Mesendoderm (in vitro differentiated cells): ENCODE measurements at regions not wholly inside any gene's neighbourhood (a gene's known extent, or its start where the extent isn't known, plus 50 kb on each side); places are given as distances from the start of the nearest gene placed in this dataset.

Source experiments
- DNase-seq: peaks from one replicate; pipeline ENCODE4 v3.0.0; 2013
- H2AK5ac ChIP-seq: 2 replicates; pipeline ENCODE4 v1.6.1; 2013; ENCODE audit warnings: low read length, inconsistent platforms
- H2BK120ac ChIP-seq: 2 replicates; pipeline ENCODE4 v1.6.1; 2013; ENCODE audit warnings: low read depth, mild to moderate bottlenecking, low read length, moderate library complexity, mixed read lengths
- H2BK15ac ChIP-seq: replicated peaks from 2 replicates; pipeline ENCODE4 v1.6.1; 2013; ENCODE audit warnings: low read depth, mild to moderate bottlenecking, moderate library complexity
- H2BK5ac ChIP-seq: 2 replicates; pipeline ENCODE4 v1.6.1; 2013; ENCODE audit warnings: low read length, inconsistent platforms
- H3K18ac ChIP-seq: 2 replicates; pipeline ENCODE4 v1.6.1; 2013; ENCODE audit warnings: mild to moderate bottlenecking, low read length, mixed read lengths
- H3K23ac ChIP-seq: one replicate; pipeline ENCODE4 v1.6.1; 2013; ENCODE audit warnings: low read length
- H3K27ac ChIP-seq: 2 replicates; pipeline ENCODE4 v1.5.1; 2013; ENCODE audit warnings: low read depth, mild to moderate bottlenecking, inconsistent platforms, low read length, moderate library complexity
- H3K27me3 ChIP-seq: 2 replicates; pipeline ENCODE4 v1.6.1; 2013; ENCODE audit warnings: low read length, control low read depth, mild to moderate bottlenecking, inconsistent platforms; ENCODE audit not compliant: insufficient read depth, poor library complexity
- H3K36me3 ChIP-seq: 2 replicates; pipeline ENCODE4 v1.6.1; 2013; ENCODE audit warnings: low read length, inconsistent platforms; ENCODE audit not compliant: control insufficient read depth, insufficient read depth
- H3K4ac ChIP-seq: one replicate; pipeline ENCODE4 v1.6.1; 2013; ENCODE audit warnings: low read depth, mild to moderate bottlenecking, low read length, moderate library complexity
- H3K4me1 ChIP-seq: 2 replicates; pipeline ENCODE4 v1.6.1; 2013; ENCODE audit warnings: low read depth, low read length, inconsistent platforms; ENCODE audit not compliant: control insufficient read depth
- H3K4me2 ChIP-seq: 2 replicates; pipeline ENCODE4 v1.6.1; 2013; ENCODE audit warnings: low read length
- H3K4me3 ChIP-seq: 2 replicates; pipeline ENCODE4 v1.5.1; 2013; ENCODE audit warnings: mild to moderate bottlenecking, low read length
- H3K56ac ChIP-seq: one replicate; pipeline ENCODE4 v1.6.1; 2013; ENCODE audit warnings: low read length
- H3K79me1 ChIP-seq: 2 replicates; pipeline ENCODE4 v1.6.1; 2013; ENCODE audit warnings: low read length, inconsistent platforms
- H3K79me2 ChIP-seq: 2 replicates; pipeline ENCODE4 v1.6.1; 2013; ENCODE audit warnings: mild to moderate bottlenecking, low read length; ENCODE audit not compliant: control insufficient read depth, insufficient read depth
- H3K9ac ChIP-seq: 2 replicates; pipeline ENCODE4 v1.6.1; 2013; ENCODE audit warnings: low read length, inconsistent platforms
- H4K5ac ChIP-seq: one replicate; pipeline ENCODE4 v1.6.1; 2013; ENCODE audit warnings: low read length
- H4K8ac ChIP-seq: one replicate; pipeline ENCODE4 v1.6.1; 2013; ENCODE audit warnings: low read depth, mild to moderate bottlenecking, control low read depth, low read length, moderate library complexity
- WGBS: extraction: QIAGEN DNeasy Blood & Tissue Kit; methylation state at CpG from one replicate; pipeline ENCODE4 v1.1.7; 2013; ENCODE audit warnings: low lambda C conversion rate, missing lambda C conversion rate; ENCODE audit not compliant: insufficient coverage; ENCODE audit errors: extremely low coverage; 5-methylcytosine and 5-hydroxymethylcytosine counted together

- Histone ChIP-seq H3K4me3 (no peak overlapping the region), H3K79me1 (no peaks in the 10 kb centered on the region), H3K4me2 (no peak overlapping the region), H3K27ac (no peak overlapping the region), H3K36me3 (no peaks in the 10 kb centered on the region), H3K4me1 (peaks cover 3% of the 10 kb centered on the region), H3K9ac (no peak overlapping the region), H4K5ac (no peak overlapping the region), H2BK120ac (no peak overlapping the region), H3K18ac (peak overlapping the region; percentile 39), H3K56ac (peak overlapping the region; percentile 12), H3K79me2 (no peaks in the 10 kb centered on the region), H2BK5ac (no peak overlapping the region), H3K23ac (no peak overlapping the region), H2BK15ac (no peak overlapping the region), H3K27me3 (no peaks in the 10 kb centered on the region), H3K4ac (peak overlapping the region; percentile 36), H4K8ac (no peak overlapping the region), H2AK5ac (no peak overlapping the region)
- WGBS, result no CpG with 5 or more reads among the region's 2 CpGs
- DNase-seq, result no peak
Observed at GRCh38 chr13:80096383-80096782, 244.5 kb downstream of the SPRY2 start.

GRCh38 chr13:80094526-80094925 lies 246.4 kb downstream of the SPRY2 start:
- no peaks in the 10 kb centered on the region for H3K36me3 ChIP-seq
- H2BK15ac ChIP-seq, result no peak overlapping the region
- DNase-seq, result no peak
- H4K5ac ChIP-seq, result no peak overlapping the region
- H3K9ac ChIP-seq, result no peak overlapping the region
- no peak overlapping the region for H4K8ac ChIP-seq
- H3K4me2 ChIP-seq, result no peak overlapping the region
- no peak overlapping the region for H3K27ac ChIP-seq
- H2BK5ac ChIP-seq, result no peak overlapping the region
- H3K18ac ChIP-seq, result no peak overlapping the region
- no peaks in the 10 kb centered on the region for H3K79me2 ChIP-seq
- H3K4me3 ChIP-seq, result no peak overlapping the region
- no peaks in the 10 kb centered on the region for H3K79me1 ChIP-seq
- WGBS, result no CpG with 5 or more reads among the region's 1 CpG
- H3K4ac ChIP-seq, result no peak overlapping the region
- H3K56ac ChIP-seq, result no peak overlapping the region
- H3K23ac ChIP-seq, result no peak overlapping the region
- no peaks in the 10 kb centered on the region for H3K4me1 ChIP-seq
- H2BK120ac ChIP-seq, result no peak overlapping the region
- H2AK5ac ChIP-seq, result no peak overlapping the region
- no peaks in the 10 kb centered on the region for H3K27me3 ChIP-seq

GRCh38 chr13:80093888-80094287 lies 247.0 kb downstream of the SPRY2 start:
- Histone ChIP-seq H3K56ac (no peak overlapping the region), H2BK15ac (no peak overlapping the region), H3K27me3 (no peaks in the 10 kb centered on the region)

GRCh38 chr13:80086304-80086721 lies 254.6 kb downstream of the SPRY2 start:
- Histone ChIP-seq H3K79me1 (no peaks in the 10 kb centered on the region), H3K27ac (no peak overlapping the region), H3K23ac (no peak overlapping the region), H2AK5ac (no peak overlapping the region), H4K5ac (no peak overlapping the region), H3K9ac (no peak overlapping the region), H3K79me2 (no peaks in the 10 kb centered on the region), H2BK5ac (no peak overlapping the region), H2BK15ac (no peak overlapping the region), H4K8ac (no peak overlapping the region), H3K4ac (no peak overlapping the region), H2BK120ac (no peak overlapping the region), H3K36me3 (no peaks in the 10 kb centered on the region), H3K4me2 (no peak overlapping the region), H3K4me1 (no peaks in the 10 kb centered on the region), H3K4me3 (no peak overlapping the region), H3K56ac (no peak overlapping the region), H3K18ac (no peak overlapping the region), H3K27me3 (no peaks in the 10 kb centered on the region)
- WGBS, result no CpG with 5 or more reads among the region's 3 CpGs
- DNase-seq, result no peak

More at GRCh38 chr13:80093888-80094287, 247.0 kb downstream of the SPRY2 start:
- Histone ChIP-seq H3K4me3 (no peak overlapping the region), H4K8ac (no peak overlapping the region), H3K27ac (no peak overlapping the region), H3K18ac (no peak overlapping the region), H3K79me1 (no peaks in the 10 kb centered on the region), H4K5ac (no peak overlapping the region), H3K4me2 (no peak overlapping the region), H3K4me1 (no peaks in the 10 kb centered on the region), H3K79me2 (no peaks in the 10 kb centered on the region), H2BK120ac (no peak overlapping the region), H3K23ac (no peak overlapping the region), H3K9ac (no peak overlapping the region), H3K4ac (no peak overlapping the region), H2BK5ac (no peak overlapping the region), H3K36me3 (no peaks in the 10 kb centered on the region), H2AK5ac (no peak overlapping the region)
- DNase-seq, result no peak
- no CpG with 5 or more reads among the region's 10 CpGs for WGBS

- H3K4me1 ChIP-seq, result no peaks in the 10 kb centered on the region
- peak; percentile 88 for DNase-seq
- no peak overlapping the region for H2AK5ac ChIP-seq
- H3K79me1 ChIP-seq, result no peaks in the 10 kb centered on the region
- H2BK15ac ChIP-seq, result no peak overlapping the region
- H3K4me2 ChIP-seq, result no peak overlapping the region
- H3K56ac ChIP-seq, result peak overlapping the region; percentile 44
- no peak overlapping the region for H3K4ac ChIP-seq
- H2BK120ac ChIP-seq, result peak overlapping the region; percentile 85
- H3K4me3 ChIP-seq, result no peak overlapping the region
- no peak overlapping the region for H3K23ac ChIP-seq
- peak overlapping the region; percentile 49 for H3K27ac ChIP-seq
- no peaks in the 10 kb centered on the region for H3K79me2 ChIP-seq
- no peak overlapping the region for H4K8ac ChIP-seq
- peak overlapping the region; percentile 17 for H2BK5ac ChIP-seq
- no peak overlapping the region for H4K5ac ChIP-seq
- H3K27me3 ChIP-seq, result no peaks in the 10 kb centered on the region
- H3K18ac ChIP-seq, result peak overlapping the region; percentile 87
- H3K9ac ChIP-seq, result no peak overlapping the region
- H3K36me3 ChIP-seq, result no peaks in the 10 kb centered on the region
- WGBS, result no CpG with 5 or more reads among the region's 4 CpGs
Observed at GRCh38 chr13:80083853-80084676, 256.9 kb downstream of the SPRY2 start.
